Right renal cortex interstitium (tissue), 3 donors: ENCODE measurements at regions not wholly inside any gene's neighbourhood (a gene's known extent, or its start where the extent isn't known, plus 50 kb on each side); places are given as distances from the start of the nearest gene placed in this dataset.
"Not testable (repeated sequence)": the region's sequence is repeated elsewhere in the genome, so short reads cannot be mapped to it uniquely, and the experiment has no call there.

Experiments
- DNase-seq, 3 donors: peaks; one replicate each; pipeline ENCODE4 v3.0.0-alpha.2; 2013; ENCODE audit warnings: low read depth in 3 of 3, low spot score in 2 of 3

GRCh38 chr22:22193923-22194322, 50.7 kb upstream of the VPREB1 start:
- DNase-seq, result no peak

GRCh38 chr22:22193462-22193861, 51.1 kb upstream of the VPREB1 start:
- DNase-seq, result not testable (repeated sequence)

GRCh38 chr22:22193006-22193405, 51.6 kb upstream of the VPREB1 start:
- DNase-seq, result not testable (repeated sequence)

GRCh38 chr22:22189796-22190195, 54.8 kb upstream of the VPREB1 start:
- DNase-seq, result not testable (repeated sequence)

- not testable (repeated sequence) for DNase-seq
Measured at GRCh38 chr22:22187863-22188262, 56.7 kb upstream of the VPREB1 start.

- no peak for DNase-seq
Measured at GRCh38 chr22:22187299-22187698, 57.3 kb upstream of the VPREB1 start.

GRCh38 chr22:22185844-22186499, 58.6 kb upstream of the VPREB1 start:
- DNase-seq, result no peak

- no peak for DNase-seq
Measured at GRCh38 chr22:22185217-22185616, 59.4 kb upstream of the VPREB1 start.

- DNase-seq, result no peak
Measured at GRCh38 chr22:22184277-22184807, 60.2 kb upstream of the VPREB1 start.

- no peak for DNase-seq
Measured at GRCh38 chr22:22182990-22183264, 61.7 kb upstream of the VPREB1 start.

GRCh38 chr22:22182218-22182989, 62.2 kb upstream of the VPREB1 start:
- DNase-seq, result no peak

- DNase-seq, result peak in 2 of 3 donors; percentile 52 to 74
Measured at GRCh38 chr22:22181341-22181850, 63.2 kb upstream of the VPREB1 start.

GRCh38 chr22:22180738-22181285, 63.8 kb upstream of the VPREB1 start:
- peak in 1 of 3 donors; percentile 12 for DNase-seq

GRCh38 chr22:22179858-22180257, 64.7 kb upstream of the VPREB1 start:
- no peak for DNase-seq

- DNase-seq, result no peak
Measured at GRCh38 chr22:22178992-22179391, 65.6 kb upstream of the VPREB1 start.

- DNase-seq, result no peak
Measured at GRCh38 chr22:22178355-22178965, 66.1 kb upstream of the VPREB1 start.

GRCh38 chr22:22176929-22177616, 67.5 kb upstream of the VPREB1 start:
- no peak for DNase-seq

- not testable (repeated sequence) for DNase-seq
Measured at GRCh38 chr22:22172896-22173628, 71.5 kb upstream of the VPREB1 start.

- DNase-seq, result no peak
Measured at GRCh38 chr22:22171357-22172218, 73.0 kb upstream of the VPREB1 start.
